CD4-positive, CD25-positive, alpha-beta regulatory T cell (primary cell): ENCODE measurements at regions not wholly inside any gene's neighbourhood (a gene's known extent, or its start where the extent isn't known, plus 50 kb on each side); places are given as distances from the start of the nearest gene placed in this dataset.

Source experiments
- ATAC-seq, 2 donors: fragments of 150-1000 bp; cut with Tn5 transposase; one replicate each; pipeline ENCODE4 v1.10.0; 2021; ENCODE audit warnings: low read depth in 2 of 2, moderate number of reproducible peaks in 2 of 2, moderate library complexity in 1 of 2
- DNase-seq, 3 donors: peaks; one replicate each; pipeline versions ENCODE4 v3.0.0 to v3.0.0-alpha.2; 2012 to 2022; ENCODE audit warnings: mixed read lengths in 1 of 3
- H3K27ac ChIP-seq: one replicate; pipeline ENCODE4 v1.7.0; 2013; ENCODE audit warnings: mild to moderate bottlenecking, low read length; ENCODE audit not compliant: insufficient read depth, poor library complexity, severe bottlenecking
- H3K27me3 ChIP-seq: one replicate; pipeline ENCODE4 v1.7.0; 2013; ENCODE audit warnings: low read length; ENCODE audit not compliant: control insufficient read depth, insufficient read depth
- H3K36me3 ChIP-seq: one replicate; pipeline ENCODE4 v1.7.0; 2013; ENCODE audit warnings: mild to moderate bottlenecking, low read length, moderate library complexity; ENCODE audit not compliant: control insufficient read depth, insufficient read depth
- H3K4me1 ChIP-seq: 2 replicates; pipeline ENCODE4 v1.7.0; 2013; ENCODE audit warnings: mild to moderate bottlenecking, low read length; ENCODE audit not compliant: insufficient read depth, control insufficient read depth, poor library complexity, severe bottlenecking
- H3K4me3 ChIP-seq: one replicate; pipeline ENCODE4 v1.7.0; 2013; ENCODE audit warnings: low read depth, mild to moderate bottlenecking, low read length, moderate library complexity
- H3K9me3 ChIP-seq, 2 experiments: 1 replicate in 1 of 2; 2 replicates in 1 of 2; pipeline ENCODE4 v1.7.0; 2013; ENCODE audit warnings: low read length in 2 of 2, mild to moderate bottlenecking in 1 of 2, moderate library complexity in 1 of 2; ENCODE audit not compliant: control insufficient read depth in 2 of 2
- H3K27ac Mint-ChIP-seq, 3 donors: one replicate each; pipeline ENCODE4 v1.8.0; 2020 to 2022; ENCODE audit warnings: mild to moderate bottlenecking in 3 of 3, mixed read lengths in 3 of 3, moderate library complexity in 2 of 3
- H3K27me3 Mint-ChIP-seq: one replicate; pipeline ENCODE4 v1.8.0; 2022; ENCODE audit warnings: mild to moderate bottlenecking, mixed read lengths
- H3K36me3 Mint-ChIP-seq: one replicate; pipeline ENCODE4 v1.8.0; 2020; ENCODE audit warnings: mixed read lengths
- H3K4me1 Mint-ChIP-seq, 4 donors: one replicate each; pipeline ENCODE4 v1.8.0; 2020 to 2022; ENCODE audit warnings: mixed read lengths in 4 of 4, mild to moderate bottlenecking in 1 of 4
- H3K4me3 Mint-ChIP-seq, 4 donors: one replicate each; pipeline ENCODE4 v1.8.0; 2020 to 2022; ENCODE audit warnings: mild to moderate bottlenecking in 4 of 4, mixed read lengths in 4 of 4, moderate library complexity in 3 of 4
- H3K9me3 Mint-ChIP-seq, 7 donors: one replicate each; pipeline ENCODE4 v1.8.0; 2020 to 2022; ENCODE audit warnings: mixed read lengths in 7 of 7, mild to moderate bottlenecking in 3 of 7, moderate library complexity in 2 of 7

DNA sequence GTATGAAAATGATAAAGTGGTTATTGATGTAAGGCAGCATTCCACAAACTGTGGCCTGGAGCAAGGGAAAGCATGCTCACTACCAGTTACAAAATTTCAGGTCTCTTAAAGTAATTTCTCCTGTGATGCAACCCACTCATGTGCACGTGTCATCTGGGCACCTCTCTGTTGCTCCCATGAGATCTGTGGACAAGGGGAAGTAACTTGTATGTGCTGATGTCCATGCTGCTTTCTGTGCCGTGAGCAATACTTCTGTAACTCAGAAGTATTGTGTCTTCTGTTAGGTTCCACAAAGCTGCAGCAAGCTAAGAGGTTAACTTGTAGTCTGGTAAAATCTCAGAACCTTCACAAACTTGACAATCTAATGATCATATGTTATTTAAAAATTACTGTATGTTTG is 930.0 kb upstream of the SLITRK6 start:
- no peaks in the 10 kb centered on the region for H3K4me1 Mint-ChIP-seq
- peaks cover 0 to 24% (median 5%) of the 10 kb centered on the region in 7 donors for H3K9me3 Mint-ChIP-seq
- Histone ChIP-seq H3K4me1 (no peaks in the 10 kb centered on the region), H3K4me3 (no peak overlapping the region), H3K27ac (no peak overlapping the region), H3K36me3 (no peaks in the 10 kb centered on the region), H3K9me3 (no peaks in the 10 kb centered on the region), H3K27me3 (no peaks in the 10 kb centered on the region)
- ATAC-seq (no peak), DNase-seq (no peak)
- no peaks in the 10 kb centered on the region for H3K27me3 Mint-ChIP-seq
- H3K4me3 Mint-ChIP-seq = no peak overlapping the region
- no peaks in the 10 kb centered on the region for H3K36me3 Mint-ChIP-seq
- no peak overlapping the region for H3K27ac Mint-ChIP-seq

DNA sequence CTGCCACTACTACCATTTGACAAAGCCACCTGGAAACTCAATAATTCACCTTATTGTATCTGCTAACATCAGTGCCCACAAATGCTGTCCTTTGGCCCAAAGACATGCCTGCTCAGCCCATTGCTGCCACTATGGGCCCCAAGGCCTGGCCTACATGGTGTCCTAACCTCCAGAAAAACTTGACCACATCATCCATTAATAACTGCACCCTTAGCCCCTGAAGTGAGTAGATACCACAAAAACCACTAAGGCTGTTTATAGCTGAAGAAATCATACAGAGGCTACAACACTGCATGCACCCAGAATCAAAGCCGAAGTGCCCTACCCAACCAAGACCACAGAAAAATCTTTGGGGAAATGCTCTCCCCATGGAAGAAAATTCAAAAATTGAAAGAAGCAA is 932.8 kb upstream of the SLITRK6 start:
- H3K27ac Mint-ChIP-seq = no peak overlapping the region
- no peaks in the 10 kb centered on the region for H3K4me1 Mint-ChIP-seq
- Histone ChIP-seq H3K27me3 (no peaks in the 10 kb centered on the region), H3K9me3 (no peaks in the 10 kb centered on the region), H3K36me3 (no peaks in the 10 kb centered on the region), H3K27ac (no peak overlapping the region), H3K4me3 (no peak overlapping the region), H3K4me1 (no peaks in the 10 kb centered on the region)
- no peaks in the 10 kb centered on the region for H3K27me3 Mint-ChIP-seq
- peaks cover 0 to 23% (median 7%) of the 10 kb centered on the region in 7 donors for H3K9me3 Mint-ChIP-seq
- DNase-seq (no peak), ATAC-seq (no peak)
- H3K36me3 Mint-ChIP-seq = no peaks in the 10 kb centered on the region
- no peak overlapping the region for H3K4me3 Mint-ChIP-seq

- H3K4me1 Mint-ChIP-seq = no peaks in the 10 kb centered on the region
Measured at GRCh38 chr13:86737334-86737932, 933.7 kb upstream of the SLITRK5 start.

GRCh38 chr13:86741762-86742285 is 929.3 kb upstream of the SLITRK5 start:
- no peak overlapping the region for H3K27ac Mint-ChIP-seq
- H3K9me3 ChIP-seq = no peaks in the 10 kb centered on the region
- no peaks in the 10 kb centered on the region for H3K4me1 Mint-ChIP-seq
- ATAC-seq = no peak
- H3K27ac ChIP-seq = no peak overlapping the region
- H3K9me3 Mint-ChIP-seq = peaks cover 3 to 13% (median 8%) of the 10 kb centered on the region in 7 donors
- no peaks in the 10 kb centered on the region for H3K36me3 ChIP-seq
- no peak overlapping the region for H3K4me3 Mint-ChIP-seq
- no peak overlapping the region for H3K4me3 ChIP-seq
- no peak for DNase-seq
- H3K27me3 Mint-ChIP-seq = no peaks in the 10 kb centered on the region
- H3K27me3 ChIP-seq = no peaks in the 10 kb centered on the region
- no peaks in the 10 kb centered on the region for H3K4me1 ChIP-seq
- no peaks in the 10 kb centered on the region for H3K36me3 Mint-ChIP-seq

More at GRCh38 chr13:86737334-86737932, 933.7 kb upstream of the SLITRK5 start:
- Histone ChIP-seq H3K27me3 (no peaks in the 10 kb centered on the region), H3K27ac (no peak overlapping the region), H3K4me1 (no peaks in the 10 kb centered on the region), H3K9me3 (no peaks in the 10 kb centered on the region), H3K4me3 (no peak overlapping the region), H3K36me3 (no peaks in the 10 kb centered on the region)
- H3K9me3 Mint-ChIP-seq = peaks cover 0 to 21% (median 9%) of the 10 kb centered on the region in 7 donors
- H3K4me3 Mint-ChIP-seq = no peak overlapping the region
- no peak overlapping the region for H3K27ac Mint-ChIP-seq
- no peaks in the 10 kb centered on the region for H3K36me3 Mint-ChIP-seq
- H3K27me3 Mint-ChIP-seq = no peaks in the 10 kb centered on the region
- ATAC-seq = no peak
- no peak for DNase-seq

- Histone ChIP-seq H3K36me3 (no peaks in the 10 kb centered on the region), H3K9me3 (peaks cover 1 to 31% of the 10 kb centered on the region in 2 experiments), H3K27me3 (no peaks in the 10 kb centered on the region), H3K27ac (peak overlapping the region; percentile 16), H3K4me3 (no peak overlapping the region), H3K4me1 (no peaks in the 10 kb centered on the region)
- H3K4me3 Mint-ChIP-seq = peak overlapping the region in 3 of 4 donors; percentile 27 to 43 (median 36)
- ATAC-seq = peak; percentile 25 to 48
- H3K27ac Mint-ChIP-seq = no peak overlapping the region
- H3K27me3 Mint-ChIP-seq = no peaks in the 10 kb centered on the region
- H3K4me1 Mint-ChIP-seq = no peaks in the 10 kb centered on the region
- no peaks in the 10 kb centered on the region for H3K36me3 Mint-ChIP-seq
- peaks cover 7 to 35% (median 21%) of the 10 kb centered on the region in 7 donors for H3K9me3 Mint-ChIP-seq
- peak in 2 of 3 donors; percentile 15 to 45 for DNase-seq
Measured at GRCh38 chr13:86757236-86757978, 913.8 kb upstream of the SLITRK5 start.

- Mint-ChIP-seq H3K9me3 (peaks cover 8 to 39% (median 24%) of the 10 kb centered on the region in 7 donors), H3K27me3 (no peaks in the 10 kb centered on the region), H3K36me3 (no peaks in the 10 kb centered on the region), H3K4me3 (no peak overlapping the region), H3K4me1 (no peaks in the 10 kb centered on the region), H3K27ac (no peak overlapping the region)
- DNase-seq (no peak), ATAC-seq (no peak)
- Histone ChIP-seq H3K36me3 (no peaks in the 10 kb centered on the region), H3K4me3 (no peak overlapping the region), H3K27ac (peak overlapping the region; percentile 16), H3K27me3 (no peaks in the 10 kb centered on the region), H3K9me3 (peaks cover 1 to 38% of the 10 kb centered on the region in 2 experiments), H3K4me1 (no peaks in the 10 kb centered on the region)
Measured at GRCh38 chr13:86758116-86758515, 913.1 kb upstream of the SLITRK5 start.

- no peak overlapping the region for H3K4me3 ChIP-seq
- no peak overlapping the region for H3K27ac ChIP-seq
- Mint-ChIP-seq H3K9me3 (peaks cover 8 to 58% (median 28%) of the 10 kb centered on the region in 7 donors), H3K27ac (peak overlapping the region in 2 of 3 donors; percentile 13 to 14), H3K27me3 (no peaks in the 10 kb centered on the region), H3K4me1 (no peaks in the 10 kb centered on the region), H3K36me3 (peaks cover 7% of the 10 kb centered on the region), H3K4me3 (peak overlapping the region; percentile 33 to 68 (median 64))
- no peak for DNase-seq
- no peaks in the 10 kb centered on the region for H3K4me1 ChIP-seq
- H3K36me3 ChIP-seq = no peaks in the 10 kb centered on the region
- H3K27me3 ChIP-seq = no peaks in the 10 kb centered on the region
- peaks cover 4 to 49% of the 10 kb centered on the region in 2 experiments for H3K9me3 ChIP-seq
- ATAC-seq = no peak
Measured at GRCh38 chr13:86760620-86761019, 910.6 kb upstream of the SLITRK5 start.
